Activated CD4-positive, alpha-beta T cell treated with anti-CD3 and anti-CD28 coated beads, Interleukin-2, amount 50 U/mL, for 16 hours (primary cell): ENCODE measurements at regions not wholly inside any gene's neighbourhood (a gene's known extent, or its start where the extent isn't known, plus 50 kb on each side); places are given as distances from the start of the nearest gene placed in this dataset.

Experiments
- DNase-seq: peaks from one replicate; pipeline ENCODE4 v3.0.0-alpha.2; 2020

GRCh38 chrX:33607042-33607595 lies 395.8 kb upstream of the DMD start:
- no peak for DNase-seq

DNA sequence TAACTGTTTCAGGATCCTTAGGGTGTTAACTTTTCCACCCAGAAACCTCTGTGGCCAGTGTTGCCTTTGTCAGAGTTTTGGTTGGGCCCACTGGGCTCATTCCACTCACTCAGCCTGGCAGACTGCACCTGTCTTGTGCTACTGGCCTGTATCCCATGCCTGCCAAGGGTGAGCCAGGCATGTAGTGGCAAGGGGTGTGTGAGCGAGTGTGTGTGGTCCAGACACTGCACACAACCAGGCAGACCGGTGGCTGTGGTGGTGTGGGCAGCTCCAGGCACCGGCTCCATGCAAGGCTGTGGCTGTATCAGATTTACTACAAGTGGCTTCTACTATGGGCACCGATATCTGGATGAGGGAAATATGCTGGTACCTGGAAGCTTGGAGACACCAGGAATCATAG lies 394.6 kb upstream of the DMD start:
- DNase-seq = no peak

DNA sequence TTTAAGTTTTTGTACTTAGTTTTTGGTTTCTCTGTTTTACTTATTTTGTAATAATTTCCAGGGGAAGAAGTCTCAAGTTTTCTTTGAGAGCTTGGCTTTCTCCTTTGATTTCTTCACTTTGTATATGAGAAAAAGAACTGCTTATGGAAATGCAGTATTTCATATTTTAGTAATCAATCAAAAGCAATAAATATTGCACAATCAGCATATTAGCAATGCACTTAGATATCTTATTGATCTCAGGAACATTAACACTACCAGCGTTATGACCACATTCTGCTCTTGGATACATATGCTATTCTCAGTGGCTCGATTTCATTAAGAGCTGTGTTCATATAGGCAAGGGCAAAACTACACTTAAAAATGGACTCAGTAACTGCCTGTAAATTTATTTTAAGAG lies 381.0 kb upstream of the DMD start:
- no peak for DNase-seq

GRCh38 chrX:33589316-33589715 lies 378.0 kb upstream of the DMD start:
- DNase-seq = peak; percentile 0

- no peak for DNase-seq
These were observed 332.4 kb upstream of the DMD start for GRCh38 chrX:33543757-33544156.
